Fibroblast of mammary gland (primary cell): ENCODE measurements at regions not wholly inside any gene's neighbourhood (a gene's known extent, or its start where the extent isn't known, plus 50 kb on each side); places are given as distances from the start of the nearest gene placed in this dataset.

Source experiments
- DNase-seq: peaks from one replicate; pipeline ENCODE4 v3.0.0-alpha.2; 2010; ENCODE audit warnings: low read depth
- H3K4me3 ChIP-seq: 2 replicates; pipeline ENCODE4 v1.5.1; 2011; ENCODE audit warnings: low read depth, mild to moderate bottlenecking, low read length, moderate library complexity; ENCODE audit not compliant: control insufficient read depth
- TF ChIP-seq, protein P1 (sequence below): conservative IDR thresholded peaks from 2 replicates; pipeline ENCODE4 v1.5.1; 2011; ENCODE audit warnings: low read depth, low read length, inconsistent platforms; ENCODE audit not compliant: control insufficient read depth, insufficient read depth

DNA sequence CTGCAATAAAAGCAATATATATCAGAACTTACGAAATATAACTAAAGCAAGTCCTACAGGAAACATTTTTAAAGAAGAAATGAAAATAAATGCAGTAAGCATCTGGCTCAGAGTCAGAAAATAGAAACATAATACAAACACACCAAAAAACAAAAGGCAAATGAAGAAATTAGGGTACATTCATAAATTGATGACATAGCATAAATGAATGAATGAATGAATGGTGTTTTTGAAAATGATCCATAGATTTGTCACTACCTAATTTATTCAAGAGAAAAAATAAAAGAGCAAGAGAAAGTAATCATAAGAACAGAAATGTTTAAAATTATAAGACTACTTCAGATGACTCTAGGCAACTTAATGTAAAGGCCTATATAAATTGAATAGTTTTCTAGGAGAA lies 226.1 kb upstream of the CDH20 start:
- no peak overlapping the region for H3K4me3 ChIP-seq
- TF ChIP-seq, protein P1, sequence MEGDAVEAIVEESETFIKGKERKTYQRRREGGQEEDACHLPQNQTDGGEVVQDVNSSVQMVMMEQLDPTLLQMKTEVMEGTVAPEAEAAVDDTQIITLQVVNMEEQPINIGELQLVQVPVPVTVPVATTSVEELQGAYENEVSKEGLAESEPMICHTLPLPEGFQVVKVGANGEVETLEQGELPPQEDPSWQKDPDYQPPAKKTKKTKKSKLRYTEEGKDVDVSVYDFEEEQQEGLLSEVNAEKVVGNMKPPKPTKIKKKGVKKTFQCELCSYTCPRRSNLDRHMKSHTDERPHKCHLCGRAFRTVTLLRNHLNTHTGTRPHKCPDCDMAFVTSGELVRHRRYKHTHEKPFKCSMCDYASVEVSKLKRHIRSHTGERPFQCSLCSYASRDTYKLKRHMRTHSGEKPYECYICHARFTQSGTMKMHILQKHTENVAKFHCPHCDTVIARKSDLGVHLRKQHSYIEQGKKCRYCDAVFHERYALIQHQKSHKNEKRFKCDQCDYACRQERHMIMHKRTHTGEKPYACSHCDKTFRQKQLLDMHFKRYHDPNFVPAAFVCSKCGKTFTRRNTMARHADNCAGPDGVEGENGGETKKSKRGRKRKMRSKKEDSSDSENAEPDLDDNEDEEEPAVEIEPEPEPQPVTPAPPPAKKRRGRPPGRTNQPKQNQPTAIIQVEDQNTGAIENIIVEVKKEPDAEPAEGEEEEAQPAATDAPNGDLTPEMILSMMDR: no peak
- DNase-seq: no peak

DNA sequence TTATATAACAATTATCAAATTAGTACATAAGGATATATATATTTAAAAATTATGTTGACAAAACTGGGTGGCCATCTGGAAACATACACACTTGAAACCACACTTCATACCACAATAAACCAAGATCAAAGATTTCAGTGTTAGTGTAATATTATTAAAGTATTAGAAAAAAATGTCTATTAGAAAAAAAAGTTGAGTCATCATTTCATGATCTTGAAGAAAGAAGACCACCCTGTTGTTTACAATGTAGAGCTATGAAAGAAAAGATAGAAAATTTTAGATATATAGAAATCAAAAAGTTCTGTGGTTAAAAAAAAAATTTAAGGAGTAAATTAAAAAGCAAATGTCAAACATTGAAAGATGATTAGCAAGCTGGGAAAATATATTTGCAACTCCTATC lies 224.5 kb upstream of the CDH20 start:
- TF ChIP-seq, protein P1: no peak
- H3K4me3 ChIP-seq: no peak overlapping the region
- DNase-seq: no peak

DNA sequence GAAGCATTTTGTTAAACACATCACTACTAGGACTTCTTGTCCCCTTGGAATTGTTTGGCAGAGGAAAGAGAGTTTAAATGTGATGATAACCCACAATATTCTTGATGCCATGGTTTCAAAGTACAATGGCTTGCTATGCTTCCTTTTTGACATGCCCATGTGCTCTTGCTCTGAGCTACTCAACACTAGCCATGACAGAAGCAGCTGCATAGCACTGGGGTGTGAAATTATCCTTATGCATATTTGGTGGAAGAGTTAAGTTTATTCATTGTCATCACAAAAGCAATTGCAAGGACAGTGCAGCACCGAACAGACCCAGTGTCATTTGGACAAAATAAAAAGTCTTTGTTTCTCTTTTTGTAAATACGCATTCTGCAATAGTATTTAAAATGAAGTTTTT lies 209.9 kb upstream of the CDH20 start:
- TF ChIP-seq, protein P1: no peak
- DNase-seq: no peak
- no peak overlapping the region for H3K4me3 ChIP-seq

DNA sequence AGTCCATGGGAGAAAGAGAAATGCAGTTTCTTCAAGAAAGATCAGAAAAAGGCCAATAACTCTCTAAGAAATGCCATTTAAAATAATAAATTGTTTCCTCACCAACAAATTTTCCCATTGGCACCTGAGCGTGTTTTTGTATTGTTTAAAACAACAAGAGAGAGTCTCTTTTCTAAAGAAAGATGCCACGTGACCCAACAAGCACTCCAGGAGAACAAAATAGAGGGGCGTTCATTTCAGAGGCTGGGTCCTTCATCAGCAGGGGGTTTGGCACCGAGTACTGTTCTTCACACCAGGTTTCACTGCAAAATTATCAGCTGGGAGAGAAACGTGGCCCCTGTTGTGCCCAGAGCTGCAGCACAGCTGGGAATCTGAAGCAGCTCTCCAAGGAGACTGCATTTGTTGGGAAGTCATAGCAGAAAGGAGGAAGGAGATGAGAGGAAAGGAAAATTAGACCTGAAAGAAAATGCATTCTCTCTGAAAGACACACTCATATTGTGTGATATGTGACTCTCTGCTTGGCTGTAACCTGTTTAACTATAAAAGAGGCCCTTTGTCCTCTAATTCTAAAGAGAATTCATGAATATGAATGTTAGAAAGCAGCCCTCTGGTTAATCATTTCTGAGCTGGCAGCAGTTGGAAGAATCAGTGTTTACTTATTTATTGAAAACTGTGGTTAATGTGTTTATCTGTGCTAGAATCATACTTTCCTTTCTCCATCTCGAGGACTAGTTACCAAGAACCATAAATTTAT lies 205.3 kb upstream of the CDH20 start:
- TF ChIP-seq, protein P1: no peak
- no peak overlapping the region for H3K4me3 ChIP-seq
- no peak for DNase-seq

DNA sequence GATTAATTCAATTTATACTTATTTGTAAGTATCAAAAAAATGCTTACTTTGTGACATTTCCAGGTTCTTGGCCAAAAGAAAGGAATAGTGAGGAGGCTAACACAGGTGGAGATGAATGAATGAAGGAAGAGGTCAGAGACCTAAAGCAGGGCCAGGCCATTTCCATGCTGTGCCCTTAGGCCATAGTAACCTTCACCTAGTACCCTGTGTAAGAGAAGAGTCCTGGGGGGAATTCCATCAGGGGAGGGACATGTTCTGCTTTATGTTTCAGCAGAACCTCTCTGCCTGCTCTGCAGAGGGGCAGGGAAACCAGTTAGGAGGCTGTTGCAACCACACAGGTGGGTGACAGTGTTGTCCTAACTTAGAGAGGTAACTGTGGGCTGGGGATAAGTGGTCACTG lies 204.2 kb upstream of the CDH20 start:
- TF ChIP-seq, protein P1: no peak
- DNase-seq: no peak

DNA sequence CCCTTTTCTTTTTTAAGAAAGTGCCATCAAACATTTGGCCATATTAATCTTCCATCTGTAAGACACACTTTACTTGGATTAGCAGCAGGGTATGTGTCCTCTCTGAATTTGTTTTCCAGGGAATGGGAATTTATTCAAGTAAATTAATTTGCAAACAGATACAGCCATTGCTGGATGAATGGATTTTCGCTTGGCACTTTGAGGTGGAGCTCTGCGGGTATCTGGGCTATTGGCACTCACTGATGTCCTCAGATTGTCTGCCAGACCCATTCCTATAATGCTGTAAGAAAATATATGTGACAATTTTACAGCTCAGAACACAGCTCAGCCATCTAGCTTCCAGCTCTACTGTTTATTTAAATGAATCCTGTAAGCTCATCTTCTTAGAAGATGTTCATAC lies 201.2 kb upstream of the CDH20 start:
- no peak for DNase-seq
- TF ChIP-seq, protein P1: no peak
- no peak overlapping the region for H3K4me3 ChIP-seq

More for the DNA sequence above, 204.2 kb upstream of the CDH20 start:
- no peak overlapping the region for H3K4me3 ChIP-seq

DNA sequence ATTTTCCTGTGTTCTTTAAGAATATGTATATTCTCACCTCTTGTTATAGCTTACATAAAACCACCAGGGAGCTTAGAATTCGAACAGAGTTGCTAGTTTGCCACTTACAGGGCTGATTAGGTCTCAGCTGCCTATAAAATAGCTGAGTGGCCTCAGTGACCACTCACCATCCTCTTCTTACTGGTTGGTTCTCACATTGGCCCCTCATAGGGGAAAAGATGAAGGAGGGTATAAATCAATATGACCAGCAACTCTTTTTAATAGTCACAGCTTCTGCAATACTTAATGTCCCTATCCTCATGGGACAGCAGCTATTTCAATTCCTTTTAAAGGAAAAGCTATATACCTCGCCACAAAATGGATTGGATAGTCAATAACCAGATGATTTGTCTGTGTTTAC lies 199.4 kb upstream of the CDH20 start:
- DNase-seq: no peak
- TF ChIP-seq, protein P1: no peak
- H3K4me3 ChIP-seq: no peak overlapping the region
